Liver (tissue), 8 donors: ENCODE measurements at regions not wholly inside any gene's neighbourhood (a gene's known extent, or its start where the extent isn't known, plus 50 kb on each side); places are given as distances from the start of the nearest gene placed in this dataset.

ENCODE experiments used
- DNase-seq: peaks from one replicate; pipeline ENCODE4 v3.0.0-alpha.2; 2017; ENCODE audit warnings: low spot score
- H3K27ac ChIP-seq, 2 donors: one replicate each; pipeline ENCODE4 v1.7.0; 2013; ENCODE audit warnings: inconsistent platforms in 2 of 2, low read length in 2 of 2, control low read depth in 1 of 2, low read depth in 1 of 2, mild to moderate bottlenecking in 1 of 2
- H3K27me3 ChIP-seq, 4 donors: one replicate each; pipeline versions ENCODE4 v1.6.1 to v1.7.0; 2013; ENCODE audit warnings: low read length in 3 of 4, inconsistent platforms in 1 of 4, mild to moderate bottlenecking in 1 of 4, moderate library complexity in 1 of 4; ENCODE audit not compliant: control insufficient read depth in 4 of 4, insufficient read depth in 4 of 4
- H3K36me3 ChIP-seq, 4 donors: one replicate each; pipeline versions ENCODE4 v1.6.1 to v1.7.0; 2013; ENCODE audit warnings: low read length in 3 of 4, mild to moderate bottlenecking in 3 of 4, low read depth in 1 of 4, moderate library complexity in 1 of 4; ENCODE audit not compliant: control insufficient read depth in 4 of 4, insufficient read depth in 3 of 4
- H3K4me1 ChIP-seq, 4 donors: one replicate each; pipeline versions ENCODE4 v1.6.1 to v1.7.0; 2013; ENCODE audit warnings: low read length in 3 of 4, mild to moderate bottlenecking in 3 of 4, moderate library complexity in 1 of 4; ENCODE audit not compliant: control insufficient read depth in 4 of 4, insufficient read depth in 4 of 4
- H3K4me3 ChIP-seq, 3 donors: one replicate each; pipeline versions ENCODE4 v1.6.1 to v1.7.0; 2013; ENCODE audit warnings: low read length in 3 of 3, control low read depth in 1 of 3, low read depth in 1 of 3, mild to moderate bottlenecking in 1 of 3
- H3K9ac ChIP-seq, 2 donors: one replicate each; pipeline ENCODE4 v1.7.0; 2013; ENCODE audit warnings: low read length in 2 of 2, mild to moderate bottlenecking in 2 of 2, moderate library complexity in 2 of 2, control low read depth in 1 of 2, low read depth in 1 of 2
- H3K9me3 ChIP-seq, 4 donors: one replicate each; pipeline versions ENCODE4 v1.6.1 to v1.7.0; 2013; ENCODE audit warnings: low read length in 3 of 4; ENCODE audit not compliant: control insufficient read depth in 4 of 4
- EGR1 ChIP-seq, 2 donors: IDR thresholded peaks; 2 replicates each; pipeline ENCODE4 v1.6.1; 2016 to 2018; ENCODE audit warnings: antibody characterized with exemption in 2 of 2, low read depth in 2 of 2
- FOXA1 ChIP-seq: IDR thresholded peaks from 2 replicates; pipeline ENCODE4 v1.6.1; 2016; ENCODE audit warnings: antibody characterized with exemption
- FOXA2 ChIP-seq: IDR thresholded peaks from 2 replicates; pipeline ENCODE4 v1.6.1; 2016; ENCODE audit warnings: antibody characterized with exemption
- GABPA ChIP-seq, 2 donors: IDR thresholded peaks in 1 of 2; conservative IDR thresholded peaks in 1 of 2; 2 replicates each; pipeline ENCODE4 v1.6.1; 2016; ENCODE audit warnings: antibody characterized with exemption in 2 of 2, mild to moderate bottlenecking in 1 of 2, moderate library complexity in 1 of 2
- HNF4A ChIP-seq, 2 donors: conservative IDR thresholded peaks; 2 replicates each; pipeline ENCODE4 v1.6.1; 2016; ENCODE audit warnings: antibody characterized with exemption in 2 of 2, mild to moderate bottlenecking in 2 of 2
- JUND ChIP-seq, 2 donors: IDR thresholded peaks; 2 replicates each; pipeline ENCODE4 v1.6.1; 2016; ENCODE audit warnings: antibody characterized with exemption in 2 of 2
- NR2F2 ChIP-seq: IDR thresholded peaks from 2 replicates; pipeline ENCODE4 v1.6.1; 2016; ENCODE audit warnings: antibody characterized with exemption
- RAD21 ChIP-seq, 2 donors: IDR thresholded peaks; 2 replicates each; pipeline ENCODE4 v1.6.1; 2016; ENCODE audit warnings: antibody characterized with exemption in 2 of 2, mild to moderate bottlenecking in 2 of 2
- RXRA ChIP-seq, 2 donors: IDR thresholded peaks; 2 replicates each; pipeline ENCODE4 v1.6.1; 2017 to 2018; ENCODE audit warnings: antibody characterized with exemption in 2 of 2, mild to moderate bottlenecking in 1 of 2
- SP1 ChIP-seq: IDR thresholded peaks from 2 replicates; pipeline ENCODE4 v1.6.1; 2018; ENCODE audit warnings: antibody characterized with exemption, mild to moderate bottlenecking
- TAF1 ChIP-seq: conservative IDR thresholded peaks from 2 replicates; pipeline ENCODE4 v1.6.1; 2016; ENCODE audit warnings: antibody characterized with exemption, mild to moderate bottlenecking
- YY1 ChIP-seq: IDR thresholded peaks from 2 replicates; pipeline ENCODE4 v1.6.1; 2016; ENCODE audit warnings: antibody characterized with exemption, mild to moderate bottlenecking
- WGBS: extraction: QIAGEN DNeasy Blood & Tissue Kit; methylation state at CpG from one replicate; pipeline ENCODE4 v1.1.7; 2013; 5-methylcytosine and 5-hydroxymethylcytosine counted together
- TF ChIP-seq, protein P1 (sequence below): IDR thresholded peaks from 2 replicates; pipeline ENCODE4 v1.6.1; 2016; ENCODE audit warnings: antibody characterized with exemption
- TF ChIP-seq, protein P2 (sequence below): IDR thresholded peaks from 2 replicates; pipeline ENCODE4 v1.6.1; 2016; ENCODE audit warnings: antibody characterized with exemption, mild to moderate bottlenecking
- TF ChIP-seq, protein P3 (sequence below): IDR thresholded peaks from 2 replicates; pipeline ENCODE4 v1.6.1; 2016; ENCODE audit warnings: antibody characterized with exemption
- TF ChIP-seq, protein P4 (sequence below): IDR thresholded peaks from 2 replicates; pipeline ENCODE4 v1.6.1; 2016; ENCODE audit warnings: antibody characterized with exemption
- TF ChIP-seq, protein P5 (sequence below): fragments of 150-350 bp; IDR thresholded peaks from 2 replicates; pipeline ENCODE4 v1.5.1; 2017; ENCODE audit warnings: improper control_type of control experiment, low read depth, low read length; ENCODE audit not compliant: missing input control
- donor health status: healthy.
- donor health status: healthy.
- donor health status: healthy.
- donor health status: healthy.
- donor health status: healthy.

DNA sequence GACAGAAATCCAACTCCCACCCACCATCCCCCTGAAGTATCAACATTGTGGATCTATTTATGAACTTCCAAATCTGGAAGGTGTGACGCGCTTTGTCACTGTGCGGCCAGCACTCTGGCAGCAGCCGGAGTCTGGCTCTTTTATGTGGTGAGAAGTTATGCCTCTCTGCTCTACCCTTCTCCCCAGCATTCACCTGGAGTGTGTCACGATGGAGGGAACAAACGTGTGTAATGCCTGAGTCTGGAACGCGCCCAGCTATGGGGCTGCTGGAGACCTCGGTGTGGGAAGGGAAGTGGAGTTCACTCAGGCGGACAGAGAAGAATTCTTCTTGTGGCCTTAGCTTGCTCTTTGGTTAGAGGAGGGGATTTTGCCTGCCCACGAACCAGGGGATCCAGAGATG, 222.1 kb upstream of the RPL34 start:
- H3K36me3 ChIP-seq = no peaks in the 10 kb centered on the region
- H3K4me3 ChIP-seq = no peak overlapping the region
- H3K4me1 ChIP-seq = no peaks in the 10 kb centered on the region
- no peak overlapping the region for H3K27ac ChIP-seq
- H3K9ac ChIP-seq = no peak overlapping the region
- TF ChIP-seq TAF1 = no peak
- TF ChIP-seq FOXA2 = no peak
- no peak for TF ChIP-seq JUND (IDR thresholded peaks at IDR 0.05)
- no peak for TF ChIP-seq YY1
- TF ChIP-seq, protein P1, sequence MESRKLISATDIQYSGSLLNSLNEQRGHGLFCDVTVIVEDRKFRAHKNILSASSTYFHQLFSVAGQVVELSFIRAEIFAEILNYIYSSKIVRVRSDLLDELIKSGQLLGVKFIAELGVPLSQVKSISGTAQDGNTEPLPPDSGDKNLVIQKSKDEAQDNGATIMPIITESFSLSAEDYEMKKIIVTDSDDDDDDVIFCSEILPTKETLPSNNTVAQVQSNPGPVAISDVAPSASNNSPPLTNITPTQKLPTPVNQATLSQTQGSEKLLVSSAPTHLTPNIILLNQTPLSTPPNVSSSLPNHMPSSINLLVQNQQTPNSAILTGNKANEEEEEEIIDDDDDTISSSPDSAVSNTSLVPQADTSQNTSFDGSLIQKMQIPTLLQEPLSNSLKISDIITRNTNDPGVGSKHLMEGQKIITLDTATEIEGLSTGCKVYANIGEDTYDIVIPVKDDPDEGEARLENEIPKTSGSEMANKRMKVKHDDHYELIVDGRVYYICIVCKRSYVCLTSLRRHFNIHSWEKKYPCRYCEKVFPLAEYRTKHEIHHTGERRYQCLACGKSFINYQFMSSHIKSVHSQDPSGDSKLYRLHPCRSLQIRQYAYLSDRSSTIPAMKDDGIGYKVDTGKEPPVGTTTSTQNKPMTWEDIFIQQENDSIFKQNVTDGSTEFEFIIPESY = no peak
- no peak for TF ChIP-seq FOXA1
- TF ChIP-seq SP1 = no peak
- TF ChIP-seq RAD21 (IDR thresholded peaks at IDR 0.05) = no peak
- no peak for TF ChIP-seq GABPA (IDR thresholded peaks at IDR 0.05 in 1 of 2, conservative IDR thresholded peaks at IDR 0.05 in 1 of 2)
- TF ChIP-seq RXRA (IDR thresholded peaks at IDR 0.05) = no peak
- H3K27me3 ChIP-seq = peaks cover 0 to 4% (median 0%) of the 10 kb centered on the region in 4 donors
- DNase-seq = no peak
- 77% methylated on average over 11 of the region's 11 CpGs for WGBS
- H3K9me3 ChIP-seq = no peaks in the 10 kb centered on the region

DNA sequence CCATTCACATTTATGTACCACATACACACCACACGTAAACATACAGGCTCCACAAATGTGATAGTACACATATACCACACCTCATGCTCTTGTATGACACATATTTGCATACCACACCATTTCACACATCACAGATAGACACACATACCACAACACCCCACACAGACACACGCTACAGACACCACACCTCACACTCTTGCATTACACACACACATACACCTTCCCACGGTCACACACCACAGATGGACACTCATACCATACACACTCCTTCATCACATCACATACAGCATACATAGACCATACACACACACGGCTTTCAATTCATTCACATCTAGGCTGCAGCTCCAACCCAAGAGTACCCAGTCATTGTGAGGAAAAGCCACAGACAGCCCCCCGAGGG, 222.5 kb upstream of the RPL34 start:
- H3K36me3 ChIP-seq = no peaks in the 10 kb centered on the region
- H3K9ac ChIP-seq = no peak overlapping the region
- no peak for TF ChIP-seq RAD21 (IDR thresholded peaks at IDR 0.05)
- H3K4me1 ChIP-seq = no peaks in the 10 kb centered on the region
- 82% methylated on average over 5 of the region's 5 CpGs for WGBS
- no peak overlapping the region for H3K4me3 ChIP-seq
- H3K27ac ChIP-seq = no peak overlapping the region
- H3K27me3 ChIP-seq = peaks cover 0 to 4% (median 0%) of the 10 kb centered on the region in 4 donors
- no peak for DNase-seq
- no peaks in the 10 kb centered on the region for H3K9me3 ChIP-seq

DNA sequence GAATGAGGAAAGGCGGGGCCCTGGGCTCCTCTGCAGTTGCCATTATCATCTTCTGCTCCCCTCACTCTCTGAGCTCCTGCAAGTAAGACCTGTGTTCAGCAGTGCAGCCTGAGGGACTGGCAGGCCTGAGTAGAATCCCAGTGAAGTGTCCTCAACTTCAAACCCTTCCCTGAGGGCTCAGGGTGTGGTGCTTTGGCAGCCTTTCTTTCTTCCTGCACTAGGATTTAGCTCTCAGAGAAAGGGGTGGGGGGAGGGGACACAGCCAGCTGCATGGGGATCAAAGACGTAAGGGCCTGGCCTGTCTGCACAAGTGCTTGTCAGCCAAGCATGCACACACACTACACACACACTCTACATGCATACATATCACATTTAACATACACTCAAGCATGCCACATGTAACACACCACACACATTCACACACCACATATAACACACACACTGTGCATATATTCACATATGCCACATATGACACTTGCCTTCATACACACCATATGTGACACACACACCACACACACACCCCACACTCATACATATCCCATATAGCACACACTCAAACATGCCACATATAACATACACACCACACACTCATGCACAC, 223.4 kb upstream of the RPL34 start:
- TF ChIP-seq, protein P1 = no peak
- TF ChIP-seq HNF4A (conservative IDR thresholded peaks at IDR 0.05) (no peak), EGR1 (IDR thresholded peaks at IDR 0.05; ENCODE audit: low read depth in 2 of 2) (no peak), RXRA (IDR thresholded peaks at IDR 0.05) (no peak), YY1 (no peak), RAD21 (IDR thresholded peaks at IDR 0.05) (no peak), FOXA1 (no peak), NR2F2 (no peak), JUND (IDR thresholded peaks at IDR 0.05) (no peak), FOXA2 (no peak), GABPA (IDR thresholded peaks at IDR 0.05 in 1 of 2, conservative IDR thresholded peaks at IDR 0.05 in 1 of 2) (no peak), SP1 (no peak), TAF1 (no peak)
- TF ChIP-seq, protein P2, sequence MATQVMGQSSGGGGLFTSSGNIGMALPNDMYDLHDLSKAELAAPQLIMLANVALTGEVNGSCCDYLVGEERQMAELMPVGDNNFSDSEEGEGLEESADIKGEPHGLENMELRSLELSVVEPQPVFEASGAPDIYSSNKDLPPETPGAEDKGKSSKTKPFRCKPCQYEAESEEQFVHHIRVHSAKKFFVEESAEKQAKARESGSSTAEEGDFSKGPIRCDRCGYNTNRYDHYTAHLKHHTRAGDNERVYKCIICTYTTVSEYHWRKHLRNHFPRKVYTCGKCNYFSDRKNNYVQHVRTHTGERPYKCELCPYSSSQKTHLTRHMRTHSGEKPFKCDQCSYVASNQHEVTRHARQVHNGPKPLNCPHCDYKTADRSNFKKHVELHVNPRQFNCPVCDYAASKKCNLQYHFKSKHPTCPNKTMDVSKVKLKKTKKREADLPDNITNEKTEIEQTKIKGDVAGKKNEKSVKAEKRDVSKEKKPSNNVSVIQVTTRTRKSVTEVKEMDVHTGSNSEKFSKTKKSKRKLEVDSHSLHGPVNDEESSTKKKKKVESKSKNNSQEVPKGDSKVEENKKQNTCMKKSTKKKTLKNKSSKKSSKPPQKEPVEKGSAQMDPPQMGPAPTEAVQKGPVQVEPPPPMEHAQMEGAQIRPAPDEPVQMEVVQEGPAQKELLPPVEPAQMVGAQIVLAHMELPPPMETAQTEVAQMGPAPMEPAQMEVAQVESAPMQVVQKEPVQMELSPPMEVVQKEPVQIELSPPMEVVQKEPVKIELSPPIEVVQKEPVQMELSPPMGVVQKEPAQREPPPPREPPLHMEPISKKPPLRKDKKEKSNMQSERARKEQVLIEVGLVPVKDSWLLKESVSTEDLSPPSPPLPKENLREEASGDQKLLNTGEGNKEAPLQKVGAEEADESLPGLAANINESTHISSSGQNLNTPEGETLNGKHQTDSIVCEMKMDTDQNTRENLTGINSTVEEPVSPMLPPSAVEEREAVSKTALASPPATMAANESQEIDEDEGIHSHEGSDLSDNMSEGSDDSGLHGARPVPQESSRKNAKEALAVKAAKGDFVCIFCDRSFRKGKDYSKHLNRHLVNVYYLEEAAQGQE = no peak
- TF ChIP-seq, protein P3, sequence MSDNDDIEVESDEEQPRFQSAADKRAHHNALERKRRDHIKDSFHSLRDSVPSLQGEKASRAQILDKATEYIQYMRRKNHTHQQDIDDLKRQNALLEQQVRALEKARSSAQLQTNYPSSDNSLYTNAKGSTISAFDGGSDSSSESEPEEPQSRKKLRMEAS = no peak
- TF ChIP-seq, protein P4, sequence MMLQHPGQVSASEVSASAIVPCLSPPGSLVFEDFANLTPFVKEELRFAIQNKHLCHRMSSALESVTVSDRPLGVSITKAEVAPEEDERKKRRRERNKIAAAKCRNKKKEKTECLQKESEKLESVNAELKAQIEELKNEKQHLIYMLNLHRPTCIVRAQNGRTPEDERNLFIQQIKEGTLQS = no peak
- TF ChIP-seq, protein P5, sequence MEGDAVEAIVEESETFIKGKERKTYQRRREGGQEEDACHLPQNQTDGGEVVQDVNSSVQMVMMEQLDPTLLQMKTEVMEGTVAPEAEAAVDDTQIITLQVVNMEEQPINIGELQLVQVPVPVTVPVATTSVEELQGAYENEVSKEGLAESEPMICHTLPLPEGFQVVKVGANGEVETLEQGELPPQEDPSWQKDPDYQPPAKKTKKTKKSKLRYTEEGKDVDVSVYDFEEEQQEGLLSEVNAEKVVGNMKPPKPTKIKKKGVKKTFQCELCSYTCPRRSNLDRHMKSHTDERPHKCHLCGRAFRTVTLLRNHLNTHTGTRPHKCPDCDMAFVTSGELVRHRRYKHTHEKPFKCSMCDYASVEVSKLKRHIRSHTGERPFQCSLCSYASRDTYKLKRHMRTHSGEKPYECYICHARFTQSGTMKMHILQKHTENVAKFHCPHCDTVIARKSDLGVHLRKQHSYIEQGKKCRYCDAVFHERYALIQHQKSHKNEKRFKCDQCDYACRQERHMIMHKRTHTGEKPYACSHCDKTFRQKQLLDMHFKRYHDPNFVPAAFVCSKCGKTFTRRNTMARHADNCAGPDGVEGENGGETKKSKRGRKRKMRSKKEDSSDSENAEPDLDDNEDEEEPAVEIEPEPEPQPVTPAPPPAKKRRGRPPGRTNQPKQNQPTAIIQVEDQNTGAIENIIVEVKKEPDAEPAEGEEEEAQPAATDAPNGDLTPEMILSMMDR = no peak
- DNase-seq = no peak
- H3K4me1 ChIP-seq = no peaks in the 10 kb centered on the region
- no peak overlapping the region for H3K4me3 ChIP-seq
- peaks cover 0 to 4% (median 0%) of the 10 kb centered on the region in 4 donors for H3K27me3 ChIP-seq
- 77% methylated on average over 2 of the region's 2 CpGs for WGBS
- H3K27ac ChIP-seq = no peak overlapping the region
- H3K9ac ChIP-seq = no peak overlapping the region
- no peaks in the 10 kb centered on the region for H3K36me3 ChIP-seq
- no peaks in the 10 kb centered on the region for H3K9me3 ChIP-seq
